Omental fat pad (tissue), 3 donors: ENCODE measurements at regions not wholly inside any gene's neighbourhood (a gene's known extent, or its start where the extent isn't known, plus 50 kb on each side); places are given as distances from the start of the nearest gene placed in this dataset.

Experiments
- ATAC-seq: fragments of 150-250 bp; one replicate; pipeline ENCODE4 v1.9.1; 2016; ENCODE audit warnings: mild to moderate bottlenecking, moderate library complexity; ENCODE audit not compliant: low FRiP score
- DNase-seq: peaks from one replicate; pipeline ENCODE4 v3.0.0-alpha.2; 2019; ENCODE audit warnings: low spot score
- CTCF ChIP-seq, 3 donors: fragments of 450-650 bp; IDR thresholded peaks; one replicate each; pipeline ENCODE4 v1.5.1; 2016 to 2017; ENCODE audit warnings: antibody characterized with exemption in 3 of 3, mild to moderate bottlenecking in 3 of 3, moderate library complexity in 2 of 3

- ATAC-seq (no peak), DNase-seq (no peak)
- no peak for TF ChIP-seq CTCF (IDR thresholded peaks at IDR 0.05)
Measured at GRCh38 chr1:191869790-191870312, 288.4 kb upstream of the RGS18 start.

- TF ChIP-seq CTCF (IDR thresholded peaks at IDR 0.05), result no peak
- DNase-seq (no peak), ATAC-seq (no peak)
Measured at GRCh38 chr1:191870490-191870889, 287.8 kb upstream of the RGS18 start.

GRCh38 chr1:191875994-191876393 lies 282.3 kb upstream of the RGS18 start:
- no peak for ATAC-seq
- DNase-seq, result no peak
- TF ChIP-seq CTCF (IDR thresholded peaks at IDR 0.05), result no peak

GRCh38 chr1:191876631-191877030 lies 281.6 kb upstream of the RGS18 start:
- ATAC-seq (no peak), DNase-seq (no peak)
- no peak for TF ChIP-seq CTCF (IDR thresholded peaks at IDR 0.05)

- no peak for DNase-seq
- ATAC-seq, result no peak
- no peak for TF ChIP-seq CTCF (IDR thresholded peaks at IDR 0.05)
Measured at GRCh38 chr1:191882870-191883269, 275.4 kb upstream of the RGS18 start.

GRCh38 chr1:191886977-191887376 lies 271.3 kb upstream of the RGS18 start:
- ATAC-seq, result no peak
- no peak for DNase-seq
- no peak for TF ChIP-seq CTCF (IDR thresholded peaks at IDR 0.05)

- peak; percentile 92 for ATAC-seq
- no peak for TF ChIP-seq CTCF (IDR thresholded peaks at IDR 0.05)
- DNase-seq, result no peak
Measured at GRCh38 chr1:191888996-191889622, 269.2 kb upstream of the RGS18 start.
